ENCODE measurements at regions not wholly inside any gene's neighbourhood (a gene's known extent, or its start where the extent isn't known, plus 50 kb on each side); places are given as distances from the start of the nearest gene placed in this dataset.

GRCh38 chr2:48007699-48008268, 101.5 kb upstream of the FBXO11 start:
- Histone ChIP-seq H3K79me2 (ENCODE audit: insufficient read depth) (no peaks in the 10 kb centered on the region), H3K9me2 (ENCODE audit: insufficient read depth) (no peaks in the 10 kb centered on the region), H3K27ac (no peak overlapping the region), H3K4me3 (no peak overlapping the region), H3K9me3 (ENCODE audit: low read depth) (no peaks in the 10 kb centered on the region), H3K4me2 (ENCODE audit: unreplicated experiment) (no peak overlapping the region), H3K27me3 (replicated peaks; ENCODE audit: insufficient read depth) (no peaks in the 10 kb centered on the region), H2AFZ (no peak overlapping the region), H3F3A (ENCODE audit: insufficient read depth) (no peaks in the 10 kb centered on the region), H3K36me3 (ENCODE audit: low read depth) (no peaks in the 10 kb centered on the region), H4K20me1 (ENCODE audit: insufficient read depth) (no peaks in the 10 kb centered on the region), H3K4me1 (ENCODE audit: insufficient read depth) (no peaks in the 10 kb centered on the region), H3K9ac (no peak overlapping the region)
- TF ChIP-seq EZH2phosphoT487 (IDR thresholded peaks at IDR 0.05; ENCODE audit: insufficient read depth, low read depth) (no peak), EZH2 (IDR thresholded peaks at IDR 0.05; ENCODE audit: insufficient read depth, poor library complexity, severe bottlenecking) (no peak)
- 81 to 91% methylated on average over 2 of the region's 2 CpGs for WGBS, 2 experiments (ENCODE audit: low coverage in 1 of 2, low lambda C conversion rate in 2 of 2, missing lambda C conversion rate in 2 of 2)
- no peak for DNase-seq
- in situ Hi-C loops (cut with MboI): no loop called here

- Histone ChIP-seq H3K9me3 (ENCODE audit: low read depth) (no peaks in the 10 kb centered on the region), H3K4me3 (no peak overlapping the region), H3K4me1 (ENCODE audit: insufficient read depth) (no peaks in the 10 kb centered on the region), H3K79me2 (ENCODE audit: insufficient read depth) (no peaks in the 10 kb centered on the region), H3K9ac (no peak overlapping the region), H3K27me3 (replicated peaks; ENCODE audit: insufficient read depth) (no peaks in the 10 kb centered on the region), H3K27ac (no peak overlapping the region), H3K9me2 (ENCODE audit: insufficient read depth) (no peaks in the 10 kb centered on the region), H3K4me2 (ENCODE audit: unreplicated experiment) (no peak overlapping the region), H2AFZ (no peak overlapping the region), H3K36me3 (ENCODE audit: low read depth) (no peaks in the 10 kb centered on the region), H3F3A (ENCODE audit: insufficient read depth) (no peaks in the 10 kb centered on the region), H4K20me1 (ENCODE audit: insufficient read depth) (no peaks in the 10 kb centered on the region)
- in situ Hi-C loops (cut with MboI): no loop called here
- peak; percentile 2 for DNase-seq
- no peak for TF ChIP-seq EZH2phosphoT487 (IDR thresholded peaks at IDR 0.05; ENCODE audit: insufficient read depth, low read depth)
- no peak for TF ChIP-seq EZH2 (IDR thresholded peaks at IDR 0.05; ENCODE audit: insufficient read depth, poor library complexity, severe bottlenecking)
- 41 to 58% methylated on average over 2 of the region's 2 CpGs for WGBS, 2 experiments (ENCODE audit: low coverage in 1 of 2, low lambda C conversion rate in 2 of 2, missing lambda C conversion rate in 2 of 2)
Observed at GRCh38 chr2:48009256-48009655, 103.0 kb upstream of the FBXO11 start.

- no peaks in the 10 kb centered on the region for H3F3A ChIP-seq (ENCODE audit: insufficient read depth)
- H3K9me2 ChIP-seq (ENCODE audit: insufficient read depth): no peaks in the 10 kb centered on the region
- H3K9me3 ChIP-seq (ENCODE audit: low read depth): no peaks in the 10 kb centered on the region
- no peak overlapping the region for H3K4me3 ChIP-seq
- in situ Hi-C loops (cut with MboI): no loop called here
- H3K27me3 ChIP-seq (replicated peaks; ENCODE audit: insufficient read depth): no peaks in the 10 kb centered on the region
- WGBS, 2 experiments (ENCODE audit: low coverage in 1 of 2, low lambda C conversion rate in 2 of 2, missing lambda C conversion rate in 2 of 2): 0% methylated on average over 1 of the region's 1 CpG
- no peak overlapping the region for H2AFZ ChIP-seq
- no peaks in the 10 kb centered on the region for H3K36me3 ChIP-seq (ENCODE audit: low read depth)
- H3K79me2 ChIP-seq (ENCODE audit: insufficient read depth): no peaks in the 10 kb centered on the region
- TF ChIP-seq EZH2 (IDR thresholded peaks at IDR 0.05; ENCODE audit: insufficient read depth, poor library complexity, severe bottlenecking) (no peak), EZH2phosphoT487 (IDR thresholded peaks at IDR 0.05; ENCODE audit: insufficient read depth, low read depth) (no peak)
- DNase-seq: peak; percentile 2
- no peaks in the 10 kb centered on the region for H4K20me1 ChIP-seq (ENCODE audit: insufficient read depth)
- H3K4me2 ChIP-seq (ENCODE audit: unreplicated experiment): no peak overlapping the region
- H3K4me1 ChIP-seq (ENCODE audit: insufficient read depth): no peaks in the 10 kb centered on the region
- H3K9ac ChIP-seq: no peak overlapping the region
- no peak overlapping the region for H3K27ac ChIP-seq
Observed at GRCh38 chr2:48015421-48015820, 109.1 kb upstream of the FBXO11 start.

- H2AFZ ChIP-seq: no peak overlapping the region
- no peaks in the 10 kb centered on the region for H3F3A ChIP-seq (ENCODE audit: insufficient read depth)
- H3K4me1 ChIP-seq (ENCODE audit: insufficient read depth): no peaks in the 10 kb centered on the region
- H3K9me2 ChIP-seq (ENCODE audit: insufficient read depth): no peaks in the 10 kb centered on the region
- no peaks in the 10 kb centered on the region for H3K79me2 ChIP-seq (ENCODE audit: insufficient read depth)
- no peaks in the 10 kb centered on the region for H3K36me3 ChIP-seq (ENCODE audit: low read depth)
- in situ Hi-C loops (cut with MboI): no loop called here
- H3K9ac ChIP-seq: no peak overlapping the region
- H3K4me2 ChIP-seq (ENCODE audit: unreplicated experiment): no peak overlapping the region
- no peaks in the 10 kb centered on the region for H3K9me3 ChIP-seq (ENCODE audit: low read depth)
- DNase-seq: no peak
- no peaks in the 10 kb centered on the region for H4K20me1 ChIP-seq (ENCODE audit: insufficient read depth)
- H3K27me3 ChIP-seq (replicated peaks; ENCODE audit: insufficient read depth): no peaks in the 10 kb centered on the region
- no peak for TF ChIP-seq EZH2phosphoT487 (IDR thresholded peaks at IDR 0.05; ENCODE audit: insufficient read depth, low read depth)
- TF ChIP-seq EZH2 (IDR thresholded peaks at IDR 0.05; ENCODE audit: insufficient read depth, poor library complexity, severe bottlenecking): no peak
- H3K27ac ChIP-seq: no peak overlapping the region
- no peak overlapping the region for H3K4me3 ChIP-seq
- WGBS, 2 experiments (ENCODE audit: low coverage in 1 of 2, low lambda C conversion rate in 2 of 2, missing lambda C conversion rate in 2 of 2): 57 to 59% methylated on average over 7 of the region's 7 CpGs
Observed at GRCh38 chr2:48016225-48017019, 110.1 kb upstream of the FBXO11 start.

Data from GM23248 (cell line).